Loucy (cell line): ENCODE measurements at regions not wholly inside any gene's neighbourhood (a gene's known extent, or its start where the extent isn't known, plus 50 kb on each side); places are given as distances from the start of the nearest gene placed in this dataset.
"Not testable (repeated sequence)": the region's sequence is repeated elsewhere in the genome, so short reads cannot be mapped to it uniquely, and the experiment has no call there.

ENCODE experiments used
- EZH2phosphoT487 ChIP-seq: fragments of 200-600 bp; IDR thresholded peaks from 2 replicates; pipeline ENCODE4 v1.6.1; 2018; ENCODE audit warnings: antibody characterized with exemption, mild to moderate bottlenecking, moderate library complexity, borderline replicate concordance
- TF ChIP-seq, protein P1 (sequence below): fragments of 200-600 bp; sonication (generic); conservative IDR thresholded peaks from 2 replicates; pipeline ENCODE4 v1.5.1; 2014; ENCODE audit warnings: mild to moderate bottlenecking, antibody characterized with exemption, low read length

DNA sequence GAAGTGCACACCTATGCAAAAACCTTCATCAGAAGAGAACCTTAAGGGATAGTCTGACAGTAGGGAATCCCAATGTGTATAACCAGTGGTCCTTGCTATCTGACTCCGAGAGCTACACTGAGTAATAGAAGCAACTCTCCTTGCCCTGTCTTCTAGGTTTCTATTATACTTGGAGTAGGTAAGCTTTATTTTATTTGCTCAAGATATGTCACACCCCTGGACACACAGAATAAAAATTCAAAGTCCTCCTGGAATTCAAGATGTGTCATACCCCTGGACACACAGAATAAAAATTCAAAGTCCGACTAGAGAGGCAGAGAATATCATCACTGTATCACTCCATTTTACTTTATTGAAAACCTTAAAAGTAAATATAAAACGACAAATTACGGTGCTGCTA lies 69.5 kb upstream of the NBPF11 start:
- not testable (repeated sequence) for TF ChIP-seq EZH2phosphoT487
- TF ChIP-seq, protein P1, sequence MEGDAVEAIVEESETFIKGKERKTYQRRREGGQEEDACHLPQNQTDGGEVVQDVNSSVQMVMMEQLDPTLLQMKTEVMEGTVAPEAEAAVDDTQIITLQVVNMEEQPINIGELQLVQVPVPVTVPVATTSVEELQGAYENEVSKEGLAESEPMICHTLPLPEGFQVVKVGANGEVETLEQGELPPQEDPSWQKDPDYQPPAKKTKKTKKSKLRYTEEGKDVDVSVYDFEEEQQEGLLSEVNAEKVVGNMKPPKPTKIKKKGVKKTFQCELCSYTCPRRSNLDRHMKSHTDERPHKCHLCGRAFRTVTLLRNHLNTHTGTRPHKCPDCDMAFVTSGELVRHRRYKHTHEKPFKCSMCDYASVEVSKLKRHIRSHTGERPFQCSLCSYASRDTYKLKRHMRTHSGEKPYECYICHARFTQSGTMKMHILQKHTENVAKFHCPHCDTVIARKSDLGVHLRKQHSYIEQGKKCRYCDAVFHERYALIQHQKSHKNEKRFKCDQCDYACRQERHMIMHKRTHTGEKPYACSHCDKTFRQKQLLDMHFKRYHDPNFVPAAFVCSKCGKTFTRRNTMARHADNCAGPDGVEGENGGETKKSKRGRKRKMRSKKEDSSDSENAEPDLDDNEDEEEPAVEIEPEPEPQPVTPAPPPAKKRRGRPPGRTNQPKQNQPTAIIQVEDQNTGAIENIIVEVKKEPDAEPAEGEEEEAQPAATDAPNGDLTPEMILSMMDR, result not testable (repeated sequence)
